ENCODE measurements at regions not wholly inside any gene's neighbourhood (a gene's known extent, or its start where the extent isn't known, plus 50 kb on each side); places are given as distances from the start of the nearest gene placed in this dataset.

GRCh38 chr13:65125236-65125635 is 2104.9 kb downstream of the PCDH9 start:
- no peak overlapping the region for H4K91ac ChIP-seq (ENCODE audit: insufficient read depth, low read depth, low read length)
- H3K14ac ChIP-seq (replicated peaks; ENCODE audit: low read depth, low read length) = no peak overlapping the region
- no peaks in the 10 kb centered on the region for H3K36me3 ChIP-seq (ENCODE audit: control insufficient read depth, insufficient read depth, low read length)
- CTCF ChIA-PET = no interaction called here
- no peak overlapping the region for H3K4ac ChIP-seq (ENCODE audit: low read depth, low read length)
- H2BK5ac ChIP-seq (ENCODE audit: low read depth, low read length, poor library complexity, severe bottlenecking) = no peak overlapping the region
- H4K5ac ChIP-seq (ENCODE audit: low read depth, low read length) = no peak overlapping the region
- no peaks in the 10 kb centered on the region for H3K27me3 ChIP-seq (ENCODE audit: control insufficient read depth, insufficient read depth, low read length)
- no CpG with 5 or more reads among the region's 1 CpG for WGBS, 2 experiments (ENCODE audit: extremely low coverage in 2 of 2, insufficient read length in 1 of 2)
- TF ChIP-seq POLR2A (IDR thresholded peaks at IDR 0.05; ENCODE audit: low read depth, low read length) (no peak), ELK1 (IDR thresholded peaks at IDR 0.05; ENCODE audit: borderline replicate concordance, low read depth, low read length) (no peak), BHLHE40 (IDR thresholded peaks at IDR 0.05; ENCODE audit: low read depth, low read length) (no peak), NFE2L2 (IDR thresholded peaks at IDR 0.05; ENCODE audit: low read depth, low read length) (no peak), FOS (IDR thresholded peaks at IDR 0.05; ENCODE audit: low read depth, low read length) (no peak), RFX5 (IDR thresholded peaks at IDR 0.05; ENCODE audit: low read depth, low read length) (no peak), CEBPB (IDR thresholded peaks at IDR 0.05; ENCODE audit: low read depth, low read length) (no peak)
- H2AK5ac ChIP-seq (ENCODE audit: low read depth, low read length) = no peak overlapping the region
- no peak overlapping the region for H2AFZ ChIP-seq (replicated peaks; ENCODE audit: low read length, poor library complexity)
- H3K23ac ChIP-seq (ENCODE audit: low read depth, low read length) = no peak overlapping the region
- H2BK15ac ChIP-seq (ENCODE audit: low read depth, low read length) = no peak overlapping the region
- BruUV-seq (replicated peaks) = no TSS peak
- ATAC-seq (ENCODE audit: low read depth) = no peak
- H2AK9ac ChIP-seq (replicated peaks; ENCODE audit: low read depth, low read length, poor library complexity) = no peak overlapping the region
- no peak overlapping the region for H2BK120ac ChIP-seq (ENCODE audit: low read depth, low read length)
- H3K18ac ChIP-seq (ENCODE audit: low read depth, low read length) = no peak overlapping the region
- H3K9ac ChIP-seq (ENCODE audit: low read depth, low read length) = no peak overlapping the region
- H3K79me1 ChIP-seq (ENCODE audit: low read depth in 1 of 2, low read length in 2 of 2) = no peaks in the 10 kb centered on the region
- H3K9me1 ChIP-seq (ENCODE audit: insufficient read depth, low read length) = no peaks in the 10 kb centered on the region; the same call in 1 of the 2 replicates
- H3K9me3 ChIP-seq (ENCODE audit: control insufficient read depth, insufficient read depth, low read length) = no peaks in the 10 kb centered on the region
- no peak overlapping the region for H2BK20ac ChIP-seq (ENCODE audit: low read depth, low read length)
- H3K4me2 ChIP-seq (ENCODE audit: low read depth, low read length) = no peak overlapping the region
- no peak for DNase-seq
- no peaks in the 10 kb centered on the region for H3K4me1 ChIP-seq (ENCODE audit: control insufficient read depth, insufficient read depth, low read length)
- H4K20me1 ChIP-seq (ENCODE audit: insufficient read depth, low read length) = no peaks in the 10 kb centered on the region
- intact Hi-C loops (cut with micrococcal nuclease) = no loop called here
- in situ Hi-C loops (cut with MboI; ENCODE audit: low sequenced_read_pairs) = no loop called here
- no peak overlapping the region for H3K27ac ChIP-seq (ENCODE audit: insufficient read depth, low read length)
- no peak overlapping the region for H3K56ac ChIP-seq (ENCODE audit: extremely low read depth, insufficient read depth, low read length)
- dilution Hi-C loops (cut with HindIII; ENCODE audit: low sequenced_read_pairs, unreplicated experiment) = no loop called here
- POLR2A ChIA-PET (ENCODE audit: unreplicated experiment) = no interaction called here
- H4K8ac ChIP-seq (ENCODE audit: low read depth in 2 of 2, low read length in 2 of 2) = no peak overlapping the region
- H3K4me3 ChIP-seq (ENCODE audit: insufficient read depth, low read depth, low read length) = no peak overlapping the region
